SH-SY5Y (cell line): ENCODE measurements at regions not wholly inside any gene's neighbourhood (a gene's known extent, or its start where the extent isn't known, plus 50 kb on each side); places are given as distances from the start of the nearest gene placed in this dataset.

Experiments used
- GATA2 ChIP-seq: IDR thresholded peaks from 2 replicates; pipeline ENCODE4 v1.6.1; 2011; ENCODE audit warnings: mild to moderate bottlenecking, low read depth, low read length
- GATA3 ChIP-seq: IDR thresholded peaks from 2 replicates; pipeline ENCODE4 v1.6.1; 2011; ENCODE audit warnings: low read depth, mild to moderate bottlenecking, low read length, moderate library complexity

GRCh38 chr4:158050942-158051341, 121.9 kb downstream of the GASK1B start:
- no peak for TF ChIP-seq GATA3
- TF ChIP-seq GATA2 = no peak
